IMR-90 (cell line): ENCODE measurements at regions not wholly inside any gene's neighbourhood (a gene's known extent, or its start where the extent isn't known, plus 50 kb on each side); places are given as distances from the start of the nearest gene placed in this dataset.

ENCODE experiments used
- ATAC-seq: fragments of 200-7000 bp; cut with Tn5 transposase; 2 replicates; pipeline ENCODE4 v1.9.1; 2020; ENCODE audit warnings: low read depth, mild to moderate bottlenecking, moderate library complexity
- BruUV-seq: library from RNA; stranded (reverse); fragments of 400-500 nt; replicated peaks from 2 replicates; lab custom pipeline; 2021; lab: Mats Ljungman, UMichigan
- CTCF ChIA-PET: fragments of 300-600 bp; formaldehyde crosslinking; extraction: SDS; loops from one replicate; lab custom pipeline; 2021; ENCODE audit warnings: antibody characterized with exemption; lab: Yijun Ruan, JAX
- POLR2A ChIA-PET: fragments of 300-600 bp; sonication (Branson Sonifier 250); formaldehyde crosslinking; loops from one replicate; lab custom pipeline; 2022; ENCODE audit warnings: antibody characterized with exemption; ENCODE audit not compliant: unreplicated experiment; lab: Charles Lee
- DNase-seq: peaks from one replicate; pipeline ENCODE4 v3.0.0; 2013
- H2AFZ ChIP-seq: replicated peaks from 2 replicates; pipeline ENCODE3; 2013; ENCODE audit warnings: low read length, mild to moderate bottlenecking; ENCODE audit not compliant: poor library complexity
- H2AK5ac ChIP-seq: 2 replicates; pipeline ENCODE4 v1.6.1; 2013; ENCODE audit warnings: low read depth, low read length, inconsistent platforms
- H2AK9ac ChIP-seq: replicated peaks from 2 replicates; pipeline ENCODE3; 2013; ENCODE audit warnings: mild to moderate bottlenecking, low read depth, low read length, moderate library complexity; ENCODE audit not compliant: poor library complexity
- H2BK120ac ChIP-seq: 2 replicates; pipeline ENCODE4 v1.6.1; 2013; ENCODE audit warnings: low read depth, low read length, inconsistent platforms
- H2BK15ac ChIP-seq: 3 replicates; pipeline ENCODE4 v1.6.1; 2013; ENCODE audit warnings: low read depth, low read length, inconsistent platforms
- H2BK20ac ChIP-seq: 2 replicates; pipeline ENCODE4 v1.6.1; 2013; ENCODE audit warnings: low read depth, mild to moderate bottlenecking, inconsistent platforms, low read length, moderate library complexity
- H2BK5ac ChIP-seq: 2 replicates; pipeline ENCODE4 v1.6.1; 2013; ENCODE audit warnings: mild to moderate bottlenecking, low read depth, low read length, inconsistent platforms; ENCODE audit not compliant: poor library complexity, severe bottlenecking
- H3K14ac ChIP-seq: replicated peaks from 2 replicates; pipeline ENCODE4 v1.6.1; 2013; ENCODE audit warnings: low read depth, low read length, inconsistent platforms
- H3K18ac ChIP-seq: 2 replicates; pipeline ENCODE4 v1.6.1; 2013; ENCODE audit warnings: low read depth, low read length, control low read depth
- H3K23ac ChIP-seq: 2 replicates; pipeline ENCODE4 v1.6.1; 2013; ENCODE audit warnings: low read depth, low read length, inconsistent platforms
- H3K27ac ChIP-seq: 2 replicates; pipeline ENCODE4 v1.5.1; 2013; ENCODE audit warnings: mild to moderate bottlenecking, control low read depth, low read length; ENCODE audit not compliant: insufficient read depth
- H3K27me3 ChIP-seq: 2 replicates; pipeline ENCODE4 v1.6.1; 2013; ENCODE audit warnings: low read length; ENCODE audit not compliant: control insufficient read depth, insufficient read depth
- H3K36me3 ChIP-seq: 2 replicates; pipeline ENCODE4 v1.6.1; 2013; ENCODE audit warnings: low read length, mixed read lengths; ENCODE audit not compliant: control insufficient read depth, insufficient read depth
- H3K4ac ChIP-seq: 2 replicates; pipeline ENCODE4 v1.6.1; 2013; ENCODE audit warnings: low read depth, low read length, inconsistent platforms
- H3K4me1 ChIP-seq: 2 replicates; pipeline ENCODE4 v1.6.1; 2013; ENCODE audit warnings: low read length, mixed read lengths; ENCODE audit not compliant: control insufficient read depth, insufficient read depth
- H3K4me2 ChIP-seq: 2 replicates; pipeline ENCODE4 v1.6.1; 2013; ENCODE audit warnings: low read depth, mild to moderate bottlenecking, control low read depth, low read length, moderate library complexity
- H3K4me3 ChIP-seq: 2 replicates; pipeline ENCODE4 v1.5.1; 2013; ENCODE audit warnings: low read depth, mild to moderate bottlenecking, control low read depth, low read length, moderate library complexity; ENCODE audit not compliant: insufficient read depth
- H3K56ac ChIP-seq: 2 replicates; pipeline ENCODE4 v1.6.1; 2013; ENCODE audit warnings: low read length, inconsistent platforms; ENCODE audit not compliant: insufficient read depth; ENCODE audit errors: extremely low read depth
- H3K79me1 ChIP-seq, 2 experiments: 2 replicates each; pipeline ENCODE4 v1.6.1; 2013; ENCODE audit warnings: low read length in 2 of 2, inconsistent platforms in 1 of 2, low read depth in 1 of 2
- H3K9ac ChIP-seq: 2 replicates; pipeline ENCODE4 v1.6.1; 2013; ENCODE audit warnings: low read depth, low read length, control low read depth
- H3K9me1 ChIP-seq: 2 replicates; pipeline ENCODE4 v1.6.1; 2013; ENCODE audit warnings: low read length, inconsistent platforms; ENCODE audit not compliant: insufficient read depth
- H3K9me3 ChIP-seq: 2 replicates; pipeline ENCODE4 v1.6.1; 2013; ENCODE audit warnings: low read length; ENCODE audit not compliant: control insufficient read depth, insufficient read depth
- H4K20me1 ChIP-seq: 2 replicates; pipeline ENCODE4 v1.6.1; 2013; ENCODE audit warnings: low read length, inconsistent platforms; ENCODE audit not compliant: insufficient read depth
- H4K5ac ChIP-seq: 2 replicates; pipeline ENCODE4 v1.6.1; 2013; ENCODE audit warnings: mild to moderate bottlenecking, low read depth, low read length, control low read depth
- H4K8ac ChIP-seq, 2 experiments: 2 replicates each; pipeline ENCODE4 v1.6.1; 2013; ENCODE audit warnings: low read depth in 2 of 2, low read length in 2 of 2, control low read depth in 1 of 2, inconsistent platforms in 1 of 2
- H4K91ac ChIP-seq: 2 replicates; pipeline ENCODE4 v1.6.1; 2013; ENCODE audit warnings: low read depth, low read length, inconsistent platforms; ENCODE audit not compliant: insufficient read depth
- BHLHE40 ChIP-seq: fragments of 150-350 bp; IDR thresholded peaks from 2 replicates; pipeline ENCODE4 v1.6.1; 2016; ENCODE audit warnings: mild to moderate bottlenecking, low read depth, low read length
- CEBPB ChIP-seq: IDR thresholded peaks from 2 replicates; pipeline ENCODE4 v1.6.1; 2012; ENCODE audit warnings: low read depth, low read length, improper control_type of control experiment
- CHD1 ChIP-seq: IDR thresholded peaks from 2 replicates; pipeline ENCODE4 v1.6.1; 2012; ENCODE audit warnings: low read depth, low read length, improper control_type of control experiment
- CTCF ChIP-seq: conservative IDR thresholded peaks from 2 replicates; pipeline ENCODE4 v1.5.1; 2012; ENCODE audit warnings: mild to moderate bottlenecking, low read depth, low read length, improper control_type of control experiment
- ELK1 ChIP-seq: fragments of 150-350 bp; IDR thresholded peaks from 2 replicates; pipeline ENCODE4 v1.6.1; 2016; ENCODE audit warnings: low read depth, mild to moderate bottlenecking, low read length, moderate library complexity, borderline replicate concordance
- FOS ChIP-seq: fragments of 150-350 bp; IDR thresholded peaks from 2 replicates; pipeline ENCODE4 v1.6.1; 2016; ENCODE audit warnings: low read depth, low read length
- MAFK ChIP-seq: IDR thresholded peaks from 2 replicates; pipeline ENCODE4 v1.6.1; 2012; ENCODE audit warnings: low read depth, low read length, improper control_type of control experiment
- MAZ ChIP-seq: IDR thresholded peaks from 2 replicates; pipeline ENCODE4 v1.6.1; 2012; ENCODE audit warnings: low read depth, mild to moderate bottlenecking, low read length, improper control_type of control experiment, moderate library complexity, borderline replicate concordance
- MXI1 ChIP-seq: IDR thresholded peaks from 2 replicates; pipeline ENCODE4 v1.6.1; 2012; ENCODE audit warnings: low read depth, mild to moderate bottlenecking, low read length, moderate library complexity, borderline replicate concordance
- NFE2L2 ChIP-seq: fragments of 150-350 bp; IDR thresholded peaks from 2 replicates; pipeline ENCODE4 v1.6.1; 2016; ENCODE audit warnings: low read depth, mild to moderate bottlenecking, low read length
- POLR2A ChIP-seq: IDR thresholded peaks from 2 replicates; pipeline ENCODE4 v1.6.1; 2012; ENCODE audit warnings: mild to moderate bottlenecking, low read depth, low read length
- RAD21 ChIP-seq: IDR thresholded peaks from 2 replicates; pipeline ENCODE4 v1.6.1; 2012; ENCODE audit warnings: low read length, improper control_type of control experiment
- RCOR1 ChIP-seq: IDR thresholded peaks from 2 replicates; pipeline ENCODE4 v1.6.1; 2012; ENCODE audit warnings: mild to moderate bottlenecking, low read length, improper control_type of control experiment; ENCODE audit not compliant: insufficient replicate concordance
- RFX5 ChIP-seq: IDR thresholded peaks from 2 replicates; pipeline ENCODE4 v1.8.0; 2012; ENCODE audit warnings: low read depth, mild to moderate bottlenecking, low read length, moderate library complexity
- SMC3 ChIP-seq: fragments of 150-350 bp; IDR thresholded peaks from 2 replicates; pipeline ENCODE4 v1.6.1; 2016; ENCODE audit warnings: low read depth, mild to moderate bottlenecking, antibody characterized with exemption, low read length, moderate library complexity
- WGBS, 2 experiments: methylation state at CpG; one replicate each; pipeline versions ENCODE4 v1.1.5 to v1.1.7; 2013; ENCODE audit warnings: missing lambda C conversion rate in 2 of 2; ENCODE audit not compliant: insufficient read length in 1 of 2; ENCODE audit errors: extremely low coverage in 2 of 2; 5-methylcytosine and 5-hydroxymethylcytosine counted together
- dilution Hi-C: fragments of 300-500 bp; cut with HindIII; formaldehyde crosslinking; loops from one replicate; pipeline ENCODE4 v1.14.3; 2018; ENCODE audit warnings: low sequenced_read_pairs; ENCODE audit not compliant: unreplicated experiment
- in situ Hi-C: fragments of 300-500 bp; cut with MboI; formaldehyde crosslinking; loops from 3 replicates; pipeline ENCODE4 v1.14.3; 2019; ENCODE audit warnings: low sequenced_read_pairs, inconsistent platforms, mixed read lengths
- intact Hi-C: fragments of 100-400 bp; cut with micrococcal nuclease; formaldehyde crosslinking; loops from 2 replicates; pipeline ENCODE4 v1.10.0; 2022
- TF ChIP-seq, protein P1 (sequence below): fragments of 150-350 bp; IDR thresholded peaks from 2 replicates; pipeline ENCODE4 v1.6.1; 2017; ENCODE audit warnings: mild to moderate bottlenecking, antibody characterized with exemption, low read length, low read depth

DNA sequence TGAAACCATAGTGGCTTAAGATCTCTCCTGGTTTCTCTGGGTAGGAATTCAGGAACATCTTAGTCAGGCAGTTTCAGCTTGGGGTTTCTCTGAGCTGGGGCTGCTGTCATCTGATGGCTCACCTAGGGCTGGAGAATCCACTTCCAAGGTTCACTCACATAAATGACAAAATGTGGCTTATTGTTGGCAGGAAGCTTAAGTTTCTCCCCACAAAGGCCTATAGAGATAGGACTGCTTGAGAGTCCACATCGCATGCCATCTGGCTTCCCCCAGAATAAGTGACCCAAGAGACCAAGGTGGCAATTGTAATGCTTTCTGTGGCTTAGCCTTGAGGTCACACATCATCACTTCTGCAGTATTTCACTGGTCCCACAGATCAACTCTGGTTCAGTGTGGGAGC, 131.4 kb downstream of the EDN1 start:
- no peak overlapping the region for H3K23ac ChIP-seq
- no peak overlapping the region for H2AFZ ChIP-seq
- no peak overlapping the region for H2BK5ac ChIP-seq
- H2BK20ac ChIP-seq, result no peak overlapping the region
- no peak overlapping the region for H4K8ac ChIP-seq
- no peaks in the 10 kb centered on the region for H4K20me1 ChIP-seq
- H2BK15ac ChIP-seq, result no peak overlapping the region
- H4K5ac ChIP-seq, result no peak overlapping the region
- no peak overlapping the region for H2BK120ac ChIP-seq
- no TSS peak for BruUV-seq
- no peaks in the 10 kb centered on the region for H3K36me3 ChIP-seq
- dilution Hi-C loops (no loop called here), in situ Hi-C loops (no loop called here), intact Hi-C loops (no loop called here)
- no peaks in the 10 kb centered on the region for H3K79me1 ChIP-seq
- no CpG with 5 or more reads among the region's 1 CpG for WGBS, 2 experiments
- H2AK5ac ChIP-seq, result no peak overlapping the region
- H3K56ac ChIP-seq, result no peak overlapping the region
- no peak overlapping the region for H4K91ac ChIP-seq
- no peak overlapping the region for H3K9ac ChIP-seq
- ATAC-seq (no peak), DNase-seq (no peak)
- TF ChIP-seq, protein P1, sequence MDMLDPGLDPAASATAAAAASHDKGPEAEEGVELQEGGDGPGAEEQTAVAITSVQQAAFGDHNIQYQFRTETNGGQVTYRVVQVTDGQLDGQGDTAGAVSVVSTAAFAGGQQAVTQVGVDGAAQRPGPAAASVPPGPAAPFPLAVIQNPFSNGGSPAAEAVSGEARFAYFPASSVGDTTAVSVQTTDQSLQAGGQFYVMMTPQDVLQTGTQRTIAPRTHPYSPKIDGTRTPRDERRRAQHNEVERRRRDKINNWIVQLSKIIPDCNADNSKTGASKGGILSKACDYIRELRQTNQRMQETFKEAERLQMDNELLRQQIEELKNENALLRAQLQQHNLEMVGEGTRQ, result no peak
- TF ChIP-seq BHLHE40, result no peak
- TF ChIP-seq POLR2A, result no peak
- TF ChIP-seq ELK1, result no peak
- no peak for TF ChIP-seq NFE2L2
- no peak for TF ChIP-seq RCOR1
- no peak for TF ChIP-seq CEBPB
- TF ChIP-seq MXI1, result no peak
- TF ChIP-seq CTCF, result no peak
- TF ChIP-seq SMC3, result no peak
- TF ChIP-seq MAZ, result no peak
- no peak for TF ChIP-seq RFX5
- TF ChIP-seq RAD21, result no peak
- TF ChIP-seq FOS, result no peak
- no peak for TF ChIP-seq CHD1
- no peak for TF ChIP-seq MAFK
- peaks cover 6% of the 10 kb centered on the region for H3K9me3 ChIP-seq
- H3K4ac ChIP-seq, result no peak overlapping the region
- H3K27me3 ChIP-seq, result no peaks in the 10 kb centered on the region
- no peak overlapping the region for H3K14ac ChIP-seq
- CTCF ChIA-PET, result interaction anchor here (0.5 to 1.3 kb wide), 2 partner anchors 16 to 1282 kb away, joined by 3 read pairs; no protein-coding TSS in a partner anchor
- no peak overlapping the region for H2AK9ac ChIP-seq
- no peaks in the 10 kb centered on the region for H3K9me1 ChIP-seq
- H3K4me1 ChIP-seq, result peaks cover 6% of the 10 kb centered on the region
- H3K18ac ChIP-seq, result no peak overlapping the region
- POLR2A ChIA-PET, result no interaction called here
- H3K4me3 ChIP-seq, result no peak overlapping the region
- no peak overlapping the region for H3K27ac ChIP-seq
- H3K4me2 ChIP-seq, result no peak overlapping the region
